HG02759 (cell line): ENCODE measurements at regions not wholly inside any gene's neighbourhood (a gene's known extent, or its start where the extent isn't known, plus 50 kb on each side); places are given as distances from the start of the nearest gene placed in this dataset.

Source experiments
- ATAC-seq: cut with Tn5 transposase; IDR thresholded peaks from one replicate; pipeline ENCODE4 v1.9.1; 2021; ENCODE audit warnings: mild to moderate bottlenecking, moderate library complexity; ENCODE audit not compliant: unreplicated experiment

DNA sequence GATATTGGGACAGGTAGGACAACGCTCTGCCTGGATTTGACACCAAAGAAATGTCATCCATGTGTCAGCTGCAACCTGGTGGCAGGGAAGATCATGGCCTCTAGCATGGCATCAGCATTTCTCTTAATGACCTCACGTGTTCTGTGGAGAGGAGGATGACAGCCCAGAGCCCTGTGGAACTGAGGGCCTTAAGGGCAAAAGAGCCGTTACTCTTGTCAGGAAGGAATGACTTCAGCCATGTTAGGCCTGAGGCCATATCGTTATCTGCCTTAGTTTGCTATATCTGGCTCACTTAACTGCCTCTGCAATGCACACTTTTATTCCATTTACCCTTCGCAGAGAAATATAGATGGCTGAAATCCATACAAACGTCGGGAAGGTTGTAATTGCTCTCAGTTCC is 83.2 kb upstream of the PBX1 start:
- no peak for ATAC-seq

GRCh38 chr1:164477343-164477742 is 81.6 kb upstream of the PBX1 start:
- ATAC-seq: no peak

GRCh38 chr1:164479242-164479641 is 79.7 kb upstream of the PBX1 start:
- ATAC-seq: no peak

GRCh38 chr1:164480285-164480907 is 78.6 kb upstream of the PBX1 start:
- ATAC-seq: no peak

GRCh38 chr1:164495905-164496304 is 63.1 kb upstream of the PBX1 start:
- no peak for ATAC-seq

- ATAC-seq: no peak
These were observed 60.2 kb upstream of the PBX1 start for GRCh38 chr1:164498792-164499191.

GRCh38 chr1:164504749-164505148 is 54.2 kb upstream of the PBX1 start:
- no peak for ATAC-seq
